ENCODE measurements at regions not wholly inside any gene's neighbourhood (a gene's known extent, or its start where the extent isn't known, plus 50 kb on each side); places are given as distances from the start of the nearest gene placed in this dataset.

GRCh38 chr2:236820763-236821344 lies 251.2 kb downstream of the ACKR3 start:
- H3K4me3 ChIP-seq (ENCODE audit: insufficient read length, low read depth): no peak overlapping the region
- no peaks in the 10 kb centered on the region for H3K9me3 ChIP-seq (ENCODE audit: insufficient read depth, low read length)
- H3K9ac ChIP-seq (ENCODE audit: insufficient read length, low read depth): no peak overlapping the region
- H3K4me1 ChIP-seq (ENCODE audit: insufficient read depth, insufficient read length): peaks cover 7% of the 10 kb centered on the region
- TF ChIP-seq ZNF274 (IDR thresholded peaks at IDR 0.05; ENCODE audit: low read depth, low read length) (no peak), SUZ12 (IDR thresholded peaks at IDR 0.05; ENCODE audit: extremely low read depth, insufficient read depth, insufficient read length) (no peak), YY1 (IDR thresholded peaks at IDR 0.05; ENCODE audit: insufficient read depth, insufficient read length) (no peak)
- no peak for DNase-seq (ENCODE audit: low read depth, low spot score)
- no peaks in the 10 kb centered on the region for H3K36me3 ChIP-seq (ENCODE audit: insufficient read depth, insufficient read length, low read length)
- no peaks in the 10 kb centered on the region for H3K27me3 ChIP-seq (ENCODE audit: insufficient read depth, insufficient read length)

- H3K4me1 ChIP-seq (ENCODE audit: insufficient read depth, insufficient read length): peaks cover 10% of the 10 kb centered on the region
These were observed 253.5 kb downstream of the ACKR3 start for GRCh38 chr2:236823041-236823629.

GRCh38 chr2:236823963-236824362 lies 254.3 kb downstream of the ACKR3 start:
- H3K4me1 ChIP-seq (ENCODE audit: insufficient read depth, insufficient read length): peaks cover 12% of the 10 kb centered on the region
- TF ChIP-seq ZNF274 (IDR thresholded peaks at IDR 0.05; ENCODE audit: low read depth, low read length) (no peak), SUZ12 (IDR thresholded peaks at IDR 0.05; ENCODE audit: extremely low read depth, insufficient read depth, insufficient read length) (no peak), YY1 (IDR thresholded peaks at IDR 0.05; ENCODE audit: insufficient read depth, insufficient read length) (no peak)
- H3K9ac ChIP-seq (ENCODE audit: insufficient read length, low read depth): no peak overlapping the region
- no peaks in the 10 kb centered on the region for H3K36me3 ChIP-seq (ENCODE audit: insufficient read depth, insufficient read length, low read length)
- no peak for DNase-seq (ENCODE audit: low read depth, low spot score)
- H3K9me3 ChIP-seq (ENCODE audit: insufficient read depth, low read length): 0 out of 2 replicates have a peak, but pooled peaks cover 4% of the 10 kb centered on the region
- no peaks in the 10 kb centered on the region for H3K27me3 ChIP-seq (ENCODE audit: insufficient read depth, insufficient read length)
- no peak overlapping the region for H3K4me3 ChIP-seq (ENCODE audit: insufficient read length, low read depth)

More at GRCh38 chr2:236823041-236823629, 253.5 kb downstream of the ACKR3 start:
- 0 out of 2 replicates have a peak, but pooled peaks cover 4% of the 10 kb centered on the region for H3K9me3 ChIP-seq (ENCODE audit: insufficient read depth, low read length)
- H3K4me3 ChIP-seq (ENCODE audit: insufficient read length, low read depth): no peak overlapping the region
- H3K9ac ChIP-seq (ENCODE audit: insufficient read length, low read depth): no peak overlapping the region
- no peak for DNase-seq (ENCODE audit: low read depth, low spot score)
- TF ChIP-seq ZNF274 (IDR thresholded peaks at IDR 0.05; ENCODE audit: low read depth, low read length) (no peak), YY1 (IDR thresholded peaks at IDR 0.05; ENCODE audit: insufficient read depth, insufficient read length) (no peak), SUZ12 (IDR thresholded peaks at IDR 0.05; ENCODE audit: extremely low read depth, insufficient read depth, insufficient read length) (no peak)
- no peaks in the 10 kb centered on the region for H3K36me3 ChIP-seq (ENCODE audit: insufficient read depth, insufficient read length, low read length)
- H3K27me3 ChIP-seq (ENCODE audit: insufficient read depth, insufficient read length): no peaks in the 10 kb centered on the region

GRCh38 chr2:236824836-236825235 lies 255.2 kb downstream of the ACKR3 start:
- DNase-seq (ENCODE audit: low read depth, low spot score): no peak

GRCh38 chr2:236825989-236826510 lies 256.4 kb downstream of the ACKR3 start:
- 0 out of 2 replicates have a peak, but pooled peaks cover 4% of the 10 kb centered on the region for H3K9me3 ChIP-seq (ENCODE audit: insufficient read depth, low read length)
- H3K4me3 ChIP-seq (ENCODE audit: insufficient read length, low read depth): no peak overlapping the region
- no peak for DNase-seq (ENCODE audit: low read depth, low spot score)
- no peaks in the 10 kb centered on the region for H3K36me3 ChIP-seq (ENCODE audit: insufficient read depth, insufficient read length, low read length)
- no peak for TF ChIP-seq YY1 (IDR thresholded peaks at IDR 0.05; ENCODE audit: insufficient read depth, insufficient read length)
- no peak for TF ChIP-seq ZNF274 (IDR thresholded peaks at IDR 0.05; ENCODE audit: low read depth, low read length)
- no peak for TF ChIP-seq SUZ12 (IDR thresholded peaks at IDR 0.05; ENCODE audit: extremely low read depth, insufficient read depth, insufficient read length)
- no peaks in the 10 kb centered on the region for H3K27me3 ChIP-seq (ENCODE audit: insufficient read depth, insufficient read length)
- H3K4me1 ChIP-seq (ENCODE audit: insufficient read depth, insufficient read length): peaks cover 12% of the 10 kb centered on the region
- H3K9ac ChIP-seq (ENCODE audit: insufficient read length, low read depth): no peak overlapping the region

More at GRCh38 chr2:236824836-236825235, 255.2 kb downstream of the ACKR3 start:
- TF ChIP-seq YY1 (IDR thresholded peaks at IDR 0.05; ENCODE audit: insufficient read depth, insufficient read length) (no peak), ZNF274 (IDR thresholded peaks at IDR 0.05; ENCODE audit: low read depth, low read length) (no peak), SUZ12 (IDR thresholded peaks at IDR 0.05; ENCODE audit: extremely low read depth, insufficient read depth, insufficient read length) (no peak)
- no peaks in the 10 kb centered on the region for H3K27me3 ChIP-seq (ENCODE audit: insufficient read depth, insufficient read length)
- H3K4me1 ChIP-seq (ENCODE audit: insufficient read depth, insufficient read length): peaks cover 12% of the 10 kb centered on the region
- H3K36me3 ChIP-seq (ENCODE audit: insufficient read depth, insufficient read length, low read length): no peaks in the 10 kb centered on the region
- H3K9me3 ChIP-seq (ENCODE audit: insufficient read depth, low read length): 0 out of 2 replicates have a peak, but pooled peaks cover 4% of the 10 kb centered on the region
- H3K4me3 ChIP-seq (ENCODE audit: insufficient read length, low read depth): no peak overlapping the region
- no peak overlapping the region for H3K9ac ChIP-seq (ENCODE audit: insufficient read length, low read depth)

- Histone ChIP-seq H3K36me3 (ENCODE audit: insufficient read depth, insufficient read length, low read length) (no peaks in the 10 kb centered on the region), H3K4me3 (ENCODE audit: insufficient read length, low read depth) (no peak overlapping the region), H3K9ac (ENCODE audit: insufficient read length, low read depth) (no peak overlapping the region), H3K27me3 (ENCODE audit: insufficient read depth, insufficient read length) (no peaks in the 10 kb centered on the region), H3K4me1 (ENCODE audit: insufficient read depth, insufficient read length) (peaks cover 12% of the 10 kb centered on the region), H3K9me3 (ENCODE audit: insufficient read depth, low read length) (0 out of 2 replicates have a peak, but pooled peaks cover 4% of the 10 kb centered on the region)
- no peak for DNase-seq (ENCODE audit: low read depth, low spot score)
- TF ChIP-seq SUZ12 (IDR thresholded peaks at IDR 0.05; ENCODE audit: extremely low read depth, insufficient read depth, insufficient read length): no peak
These were observed 257.1 kb downstream of the ACKR3 start for GRCh38 chr2:236826606-236827156.

GRCh38 chr2:236827997-236828396 lies 257.7 kb upstream of the COPS8 start:
- TF ChIP-seq SUZ12 (IDR thresholded peaks at IDR 0.05; ENCODE audit: extremely low read depth, insufficient read depth, insufficient read length) (no peak), YY1 (IDR thresholded peaks at IDR 0.05; ENCODE audit: insufficient read depth, insufficient read length) (no peak), ZNF274 (IDR thresholded peaks at IDR 0.05; ENCODE audit: low read depth, low read length) (no peak)
- Histone ChIP-seq H3K9ac (ENCODE audit: insufficient read length, low read depth) (no peak overlapping the region), H3K36me3 (ENCODE audit: insufficient read depth, insufficient read length, low read length) (no peaks in the 10 kb centered on the region), H3K4me1 (ENCODE audit: insufficient read depth, insufficient read length) (peaks cover 12% of the 10 kb centered on the region), H3K9me3 (ENCODE audit: insufficient read depth, low read length) (0 out of 2 replicates have a peak, but pooled peaks cover 4% of the 10 kb centered on the region), H3K4me3 (ENCODE audit: insufficient read length, low read depth) (no peak overlapping the region), H3K27me3 (ENCODE audit: insufficient read depth, insufficient read length) (no peaks in the 10 kb centered on the region)
- DNase-seq (ENCODE audit: low read depth, low spot score): peak; percentile 79

Measured in NT2/D1 (cell line).